Mammary epithelial cell (primary cell): ENCODE measurements at regions not wholly inside any gene's neighbourhood (a gene's known extent, or its start where the extent isn't known, plus 50 kb on each side); places are given as distances from the start of the nearest gene placed in this dataset.

Source experiments
- EZH2 ChIP-seq: IDR thresholded peaks from 2 replicates; pipeline ENCODE4 v1.6.1; 2012; ENCODE audit warnings: low read length, inconsistent platforms, borderline replicate concordance
- TF ChIP-seq, protein P1 (sequence below), 2 donors: IDR thresholded peaks in 1 of 2; conservative IDR thresholded peaks in 1 of 2; 2 replicates each; pipeline ENCODE4 v1.5.1; 2011 to 2012; ENCODE audit warnings: inconsistent platforms in 2 of 2, low read length in 2 of 2, mild to moderate bottlenecking in 2 of 2, control low read depth in 1 of 2, low read depth in 1 of 2; ENCODE audit not compliant: insufficient read depth in 1 of 2; ENCODE audit errors: extremely low read depth in 1 of 2

DNA sequence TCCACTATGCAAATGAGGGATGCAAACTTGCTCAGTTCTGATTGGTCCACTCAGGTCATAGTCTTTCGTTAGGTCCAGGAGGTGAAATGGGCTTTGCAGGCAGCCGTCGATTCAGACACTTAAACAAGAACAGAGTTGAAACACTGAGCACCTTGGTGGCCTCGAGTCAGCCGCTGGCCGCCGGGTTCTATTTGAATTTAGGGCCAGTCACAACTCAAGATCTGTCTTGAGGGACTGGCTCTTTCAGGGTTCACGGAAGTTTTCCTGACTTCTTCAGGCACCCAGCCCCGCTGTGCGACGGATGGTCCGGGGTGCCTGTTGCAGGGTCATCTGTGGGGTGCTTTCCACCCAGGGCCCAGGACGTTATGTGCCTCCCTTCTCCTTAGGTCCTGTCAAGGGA, 412.8 kb upstream of the IRX4 start:
- no peak for TF ChIP-seq EZH2
- TF ChIP-seq, protein P1, sequence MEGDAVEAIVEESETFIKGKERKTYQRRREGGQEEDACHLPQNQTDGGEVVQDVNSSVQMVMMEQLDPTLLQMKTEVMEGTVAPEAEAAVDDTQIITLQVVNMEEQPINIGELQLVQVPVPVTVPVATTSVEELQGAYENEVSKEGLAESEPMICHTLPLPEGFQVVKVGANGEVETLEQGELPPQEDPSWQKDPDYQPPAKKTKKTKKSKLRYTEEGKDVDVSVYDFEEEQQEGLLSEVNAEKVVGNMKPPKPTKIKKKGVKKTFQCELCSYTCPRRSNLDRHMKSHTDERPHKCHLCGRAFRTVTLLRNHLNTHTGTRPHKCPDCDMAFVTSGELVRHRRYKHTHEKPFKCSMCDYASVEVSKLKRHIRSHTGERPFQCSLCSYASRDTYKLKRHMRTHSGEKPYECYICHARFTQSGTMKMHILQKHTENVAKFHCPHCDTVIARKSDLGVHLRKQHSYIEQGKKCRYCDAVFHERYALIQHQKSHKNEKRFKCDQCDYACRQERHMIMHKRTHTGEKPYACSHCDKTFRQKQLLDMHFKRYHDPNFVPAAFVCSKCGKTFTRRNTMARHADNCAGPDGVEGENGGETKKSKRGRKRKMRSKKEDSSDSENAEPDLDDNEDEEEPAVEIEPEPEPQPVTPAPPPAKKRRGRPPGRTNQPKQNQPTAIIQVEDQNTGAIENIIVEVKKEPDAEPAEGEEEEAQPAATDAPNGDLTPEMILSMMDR (conservative IDR thresholded peaks at IDR 0.05 in 1 of 2, IDR thresholded peaks at IDR 0.05 in 1 of 2; ENCODE audit: extremely low read depth in 1 of 2, insufficient read depth in 1 of 2, low read depth in 1 of 2, low read length in 2 of 2), result no peak
